ENCODE measurements at regions not wholly inside any gene's neighbourhood (a gene's known extent, or its start where the extent isn't known, plus 50 kb on each side); places are given as distances from the start of the nearest gene placed in this dataset.

- TF ChIP-seq CTCF (conservative IDR thresholded peaks at IDR 0.05; ENCODE audit: low read depth, low read length), result no peak
- no peak for TF ChIP-seq EZH2phosphoT487 (IDR thresholded peaks at IDR 0.05; ENCODE audit: borderline replicate concordance, low read length)
- TF ChIP-seq EZH2 (IDR thresholded peaks at IDR 0.05; ENCODE audit: low read length, unreplicated experiment), result no peak
Observed at GRCh38 chr4:14772388-14772787, 229.9 kb upstream of the CPEB2 start.
